Chondrocyte (in vitro differentiated cells): ENCODE measurements at regions not wholly inside any gene's neighbourhood (a gene's known extent, or its start where the extent isn't known, plus 50 kb on each side); places are given as distances from the start of the nearest gene placed in this dataset.

Source experiments
- DNase-seq: peaks from one replicate; pipeline ENCODE4 v3.0.0; 2021; ENCODE audit warnings: mixed read lengths, low spot score
- H3K27ac Mint-ChIP-seq: one replicate; pipeline ENCODE4 v1.8.0; 2021; ENCODE audit warnings: mild to moderate bottlenecking, moderate library complexity, mixed read lengths; ENCODE audit not compliant: unreplicated experiment
- H3K27me3 Mint-ChIP-seq: 2 replicates; pipeline ENCODE4 v1.8.0; 2021; ENCODE audit warnings: low read depth, mixed read lengths
- H3K36me3 Mint-ChIP-seq: 2 replicates; pipeline ENCODE4 v1.8.0; 2021; ENCODE audit warnings: low read depth, mixed read lengths
- H3K4me1 Mint-ChIP-seq: 2 replicates; pipeline ENCODE4 v1.8.0; 2021; ENCODE audit warnings: low read depth, mild to moderate bottlenecking, mixed read lengths
- H3K4me3 Mint-ChIP-seq: one replicate; pipeline ENCODE4 v1.8.0; 2021; ENCODE audit warnings: mild to moderate bottlenecking, moderate library complexity, mixed read lengths; ENCODE audit not compliant: unreplicated experiment
- H3K9me3 Mint-ChIP-seq: 2 replicates; pipeline ENCODE4 v1.8.0; 2021; ENCODE audit warnings: low read depth, mixed read lengths
- TF ChIP-seq, protein P1 (sequence below): fragments of 200-600 bp; sonication (generic); IDR thresholded peaks from 2 replicates; pipeline ENCODE4 v1.5.0; 2021; ENCODE audit warnings: antibody characterized with exemption, mild to moderate bottlenecking, moderate library complexity

DNA sequence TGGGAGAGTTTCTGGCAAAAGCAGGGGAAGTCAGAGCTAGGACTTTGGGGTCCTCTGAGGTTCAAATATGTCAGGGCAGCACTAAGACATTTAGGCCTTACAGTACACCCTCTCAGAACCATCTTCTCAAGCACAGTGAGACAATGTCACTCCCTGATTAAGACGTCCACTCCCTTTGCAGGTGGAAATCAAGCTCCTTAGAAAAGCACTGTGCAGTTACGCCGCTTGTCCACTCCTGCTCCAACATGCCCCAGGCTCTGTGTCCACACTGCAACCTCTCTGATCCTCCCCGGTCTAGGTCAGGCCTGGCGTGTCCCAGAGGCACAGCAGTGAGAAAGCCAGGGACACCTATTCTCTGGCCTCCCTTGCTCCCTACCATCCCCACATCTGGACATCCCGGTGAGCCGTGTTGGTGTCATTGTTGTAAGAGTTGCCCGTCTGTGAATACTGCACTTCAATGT lies 528.6 kb upstream of the ID2 start:
- TF ChIP-seq, protein P1, sequence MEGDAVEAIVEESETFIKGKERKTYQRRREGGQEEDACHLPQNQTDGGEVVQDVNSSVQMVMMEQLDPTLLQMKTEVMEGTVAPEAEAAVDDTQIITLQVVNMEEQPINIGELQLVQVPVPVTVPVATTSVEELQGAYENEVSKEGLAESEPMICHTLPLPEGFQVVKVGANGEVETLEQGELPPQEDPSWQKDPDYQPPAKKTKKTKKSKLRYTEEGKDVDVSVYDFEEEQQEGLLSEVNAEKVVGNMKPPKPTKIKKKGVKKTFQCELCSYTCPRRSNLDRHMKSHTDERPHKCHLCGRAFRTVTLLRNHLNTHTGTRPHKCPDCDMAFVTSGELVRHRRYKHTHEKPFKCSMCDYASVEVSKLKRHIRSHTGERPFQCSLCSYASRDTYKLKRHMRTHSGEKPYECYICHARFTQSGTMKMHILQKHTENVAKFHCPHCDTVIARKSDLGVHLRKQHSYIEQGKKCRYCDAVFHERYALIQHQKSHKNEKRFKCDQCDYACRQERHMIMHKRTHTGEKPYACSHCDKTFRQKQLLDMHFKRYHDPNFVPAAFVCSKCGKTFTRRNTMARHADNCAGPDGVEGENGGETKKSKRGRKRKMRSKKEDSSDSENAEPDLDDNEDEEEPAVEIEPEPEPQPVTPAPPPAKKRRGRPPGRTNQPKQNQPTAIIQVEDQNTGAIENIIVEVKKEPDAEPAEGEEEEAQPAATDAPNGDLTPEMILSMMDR: no peak
- H3K4me3 Mint-ChIP-seq: no peak overlapping the region
- H3K4me1 Mint-ChIP-seq: peaks cover 25% of the 10 kb centered on the region
- no peaks in the 10 kb centered on the region for H3K36me3 Mint-ChIP-seq
- H3K27me3 Mint-ChIP-seq: no peaks in the 10 kb centered on the region
- DNase-seq: no peak
- H3K27ac Mint-ChIP-seq: no peak overlapping the region
- no peaks in the 10 kb centered on the region for H3K9me3 Mint-ChIP-seq

- H3K9me3 Mint-ChIP-seq: no peaks in the 10 kb centered on the region
- H3K4me1 Mint-ChIP-seq: peaks cover 15% of the 10 kb centered on the region
- no peak for DNase-seq
- no peaks in the 10 kb centered on the region for H3K36me3 Mint-ChIP-seq
- TF ChIP-seq, protein P1: no peak
- H3K4me3 Mint-ChIP-seq: no peak overlapping the region
- H3K27ac Mint-ChIP-seq: no peak overlapping the region
- no peaks in the 10 kb centered on the region for H3K27me3 Mint-ChIP-seq
These were observed 527.6 kb upstream of the ID2 start for GRCh38 chr2:8154270-8154669.

- TF ChIP-seq, protein P1: no peak
- no peaks in the 10 kb centered on the region for H3K9me3 Mint-ChIP-seq
- no peak for DNase-seq
- H3K27me3 Mint-ChIP-seq: no peaks in the 10 kb centered on the region
- H3K36me3 Mint-ChIP-seq: no peaks in the 10 kb centered on the region
- H3K4me3 Mint-ChIP-seq: no peak overlapping the region
- peaks cover 13% of the 10 kb centered on the region for H3K4me1 Mint-ChIP-seq
- H3K27ac Mint-ChIP-seq: no peak overlapping the region
These were observed 526.9 kb upstream of the ID2 start for GRCh38 chr2:8154936-8155335.

GRCh38 chr2:8157621-8158430 lies 524.0 kb upstream of the ID2 start:
- TF ChIP-seq, protein P1: no peak
- H3K36me3 Mint-ChIP-seq: no peaks in the 10 kb centered on the region
- DNase-seq: no peak
- H3K9me3 Mint-ChIP-seq: no peaks in the 10 kb centered on the region
- H3K27me3 Mint-ChIP-seq: no peaks in the 10 kb centered on the region
- H3K4me3 Mint-ChIP-seq: no peak overlapping the region
- H3K27ac Mint-ChIP-seq: no peak overlapping the region
- H3K4me1 Mint-ChIP-seq: peaks cover 5% of the 10 kb centered on the region

GRCh38 chr2:8158711-8159110 lies 523.1 kb upstream of the ID2 start:
- no peaks in the 10 kb centered on the region for H3K36me3 Mint-ChIP-seq
- H3K27me3 Mint-ChIP-seq: no peaks in the 10 kb centered on the region

More at GRCh38 chr2:8158711-8159110, 523.1 kb upstream of the ID2 start:
- no peak overlapping the region for H3K4me3 Mint-ChIP-seq
- peaks cover 5% of the 10 kb centered on the region for H3K4me1 Mint-ChIP-seq
- no peaks in the 10 kb centered on the region for H3K9me3 Mint-ChIP-seq
- H3K27ac Mint-ChIP-seq: no peak overlapping the region
- TF ChIP-seq, protein P1: peak; percentile 13
- no peak for DNase-seq
